Right renal pelvis (tissue), 4 donors: ENCODE measurements at regions not wholly inside any gene's neighbourhood (a gene's known extent, or its start where the extent isn't known, plus 50 kb on each side); places are given as distances from the start of the nearest gene placed in this dataset.

Source experiments
- DNase-seq, 4 donors: peaks; one replicate each; pipeline ENCODE4 v3.0.0-alpha.2; 2013; ENCODE audit warnings: low read depth in 4 of 4, low spot score in 3 of 4, missing footprints in 1 of 4

GRCh38 chrX:38986586-38986985 is 185.3 kb downstream of the MID1IP1 start:
- no peak for DNase-seq

GRCh38 chrX:38987198-38987651 is 186.0 kb downstream of the MID1IP1 start:
- no peak for DNase-seq

GRCh38 chrX:38988301-38988700 is 187.0 kb downstream of the MID1IP1 start:
- DNase-seq, result no peak

GRCh38 chrX:38989076-38989475 is 187.8 kb downstream of the MID1IP1 start:
- no peak for DNase-seq

- no peak for DNase-seq
Measured at GRCh38 chrX:38991656-38992440, 190.6 kb downstream of the MID1IP1 start.

- DNase-seq, result no peak
Measured at GRCh38 chrX:38992441-38993096, 191.3 kb downstream of the MID1IP1 start.

- no peak for DNase-seq
Measured at GRCh38 chrX:38993500-38993899, 192.2 kb downstream of the MID1IP1 start.

GRCh38 chrX:38999099-38999498 is 197.8 kb downstream of the MID1IP1 start:
- no peak for DNase-seq

GRCh38 chrX:38999967-39000745 is 198.9 kb downstream of the MID1IP1 start:
- DNase-seq, result no peak

- no peak for DNase-seq
Measured at GRCh38 chrX:39000802-39001201, 199.5 kb downstream of the MID1IP1 start.

- no peak for DNase-seq
Measured at GRCh38 chrX:39002466-39002865, 201.2 kb downstream of the MID1IP1 start.

GRCh38 chrX:39008549-39008948 is 207.3 kb downstream of the MID1IP1 start:
- DNase-seq, result no peak

- DNase-seq, result no peak
Measured at GRCh38 chrX:39011454-39012221, 210.4 kb downstream of the MID1IP1 start.

- no peak for DNase-seq
Measured at GRCh38 chrX:39012621-39013111, 211.4 kb downstream of the MID1IP1 start.

GRCh38 chrX:39016556-39016955 is 215.3 kb downstream of the MID1IP1 start:
- DNase-seq, result no peak

- no peak for DNase-seq
Measured at GRCh38 chrX:39017077-39017476, 215.8 kb downstream of the MID1IP1 start.

- DNase-seq, result no peak
Measured at GRCh38 chrX:39017716-39018115, 216.5 kb downstream of the MID1IP1 start.

- DNase-seq, result no peak
Measured at GRCh38 chrX:39018541-39018940, 217.3 kb downstream of the MID1IP1 start.

- no peak for DNase-seq
Measured at GRCh38 chrX:39019056-39019455, 217.8 kb downstream of the MID1IP1 start.

GRCh38 chrX:39020051-39020669 is 218.9 kb downstream of the MID1IP1 start:
- DNase-seq, result no peak
